ENCODE measurements at regions not wholly inside any gene's neighbourhood (a gene's known extent, or its start where the extent isn't known, plus 50 kb on each side); places are given as distances from the start of the nearest gene placed in this dataset.

DNA sequence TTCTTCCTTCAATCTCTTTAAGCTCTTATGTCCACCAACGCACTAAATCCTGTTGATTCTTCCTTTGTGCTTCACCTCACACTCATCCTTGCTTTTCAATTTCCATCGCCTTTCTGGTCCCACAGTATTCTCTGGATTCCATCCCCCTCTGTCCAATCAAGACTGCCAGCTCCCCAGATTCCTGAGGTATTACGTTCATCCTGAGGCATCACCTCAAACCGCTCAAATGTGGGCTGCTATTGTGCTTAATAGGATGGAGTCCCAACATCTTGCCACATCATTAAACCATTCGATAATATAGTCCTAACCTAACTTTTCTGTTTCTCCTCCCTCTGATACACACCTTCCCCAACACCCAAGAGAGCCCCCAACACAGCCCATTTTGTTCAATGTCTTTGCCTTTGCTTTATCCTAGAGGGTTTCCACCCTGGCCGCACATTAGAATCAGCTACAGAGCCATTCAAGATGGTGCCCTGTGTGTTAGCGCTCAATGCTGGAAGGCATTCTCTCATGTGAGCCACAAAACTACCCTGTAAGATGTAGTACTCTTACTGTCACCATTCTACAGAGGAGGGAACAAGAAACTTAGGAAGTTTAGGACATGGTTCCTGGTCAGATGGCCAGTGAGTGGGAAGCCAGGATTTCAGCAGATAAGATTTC is 79.5 kb upstream of the LEP start:
- CTCF ChIA-PET (ENCODE audit: unreplicated experiment) = no interaction called here
- TF ChIP-seq EZH2phosphoT487 (IDR thresholded peaks at IDR 0.05; ENCODE audit: borderline replicate concordance, low read depth, low read length) (no peak), CTCF (conservative IDR thresholded peaks at IDR 0.05; ENCODE audit: low read length) (no peak)
- H4K20me1 ChIP-seq (ENCODE audit: insufficient read depth, low read length) = no peaks in the 10 kb centered on the region
- H3K9me2 ChIP-seq (ENCODE audit: insufficient read depth, low read length) = no peaks in the 10 kb centered on the region
- intact Hi-C loops (cut with micrococcal nuclease; ENCODE audit: unreplicated experiment) = no loop called here
- DNase-seq (ENCODE audit: low spot score) = no peak
- H3K4me1 ChIP-seq (ENCODE audit: insufficient read depth, low read length, poor library complexity, severe bottlenecking) = no peaks in the 10 kb centered on the region
- no peak overlapping the region for H3K4me3 ChIP-seq (ENCODE audit: low read depth, low read length, poor library complexity, severe bottlenecking)
- POLR2A ChIA-PET = interaction anchor here (0.6 to 0.9 kb wide), 3 partner anchors 11 to 166 kb away, joined by 3 to 4 read pairs (median 3); no protein-coding TSS in a partner anchor
- no peaks in the 10 kb centered on the region for H3K9me3 ChIP-seq (ENCODE audit: low read length)
- H3K36me3 ChIP-seq (ENCODE audit: insufficient read depth, low read length) = no peaks in the 10 kb centered on the region
- no peaks in the 10 kb centered on the region for H3K79me2 ChIP-seq (ENCODE audit: insufficient read depth, low read depth, low read length)
- no TSS peak for BruUV-seq (replicated peaks)
- no peak overlapping the region for H3K4me2 ChIP-seq (ENCODE audit: low read length)
- H3K27ac ChIP-seq (ENCODE audit: low read depth, low read length, poor library complexity, severe bottlenecking) = no peak overlapping the region
- H2AFZ ChIP-seq (ENCODE audit: low read length) = no peak overlapping the region

GRCh38 chr7:128162666-128163065 is 78.4 kb upstream of the LEP start:
- H3K4me3 ChIP-seq (ENCODE audit: low read depth, low read length, poor library complexity, severe bottlenecking) = no peak overlapping the region
- H3K79me2 ChIP-seq (ENCODE audit: insufficient read depth, low read depth, low read length) = no peaks in the 10 kb centered on the region
- H3K4me1 ChIP-seq (ENCODE audit: insufficient read depth, low read length, poor library complexity, severe bottlenecking) = no peaks in the 10 kb centered on the region
- H3K4me2 ChIP-seq (ENCODE audit: low read length) = no peak overlapping the region
- intact Hi-C loops (cut with micrococcal nuclease; ENCODE audit: unreplicated experiment) = no loop called here
- H4K20me1 ChIP-seq (ENCODE audit: insufficient read depth, low read length) = no peaks in the 10 kb centered on the region
- no peaks in the 10 kb centered on the region for H3K36me3 ChIP-seq (ENCODE audit: insufficient read depth, low read length)
- TF ChIP-seq CTCF (conservative IDR thresholded peaks at IDR 0.05; ENCODE audit: low read length) (no peak), EZH2phosphoT487 (IDR thresholded peaks at IDR 0.05; ENCODE audit: borderline replicate concordance, low read depth, low read length) (no peak)
- ChIA-PET POLR2A (no interaction called here), CTCF (ENCODE audit: unreplicated experiment) (interaction anchor here (0.5 kb wide), 1 partner anchor 482 kb away, joined by 3 read pairs; no protein-coding TSS in a partner anchor)
- BruUV-seq (replicated peaks) = no TSS peak
- DNase-seq (ENCODE audit: low spot score) = no peak
- H3K27ac ChIP-seq (ENCODE audit: low read depth, low read length, poor library complexity, severe bottlenecking) = no peak overlapping the region
- no peaks in the 10 kb centered on the region for H3K9me2 ChIP-seq (ENCODE audit: insufficient read depth, low read length)
- no peaks in the 10 kb centered on the region for H3K9me3 ChIP-seq (ENCODE audit: low read length)
- no peak overlapping the region for H2AFZ ChIP-seq (ENCODE audit: low read length)

GRCh38 chr7:128163473-128163872 is 77.6 kb upstream of the LEP start:
- no peaks in the 10 kb centered on the region for H4K20me1 ChIP-seq (ENCODE audit: insufficient read depth, low read length)
- DNase-seq (ENCODE audit: low spot score) = no peak
- no peaks in the 10 kb centered on the region for H3K4me1 ChIP-seq (ENCODE audit: insufficient read depth, low read length, poor library complexity, severe bottlenecking)
- no peaks in the 10 kb centered on the region for H3K36me3 ChIP-seq (ENCODE audit: insufficient read depth, low read length)
- intact Hi-C loops (cut with micrococcal nuclease; ENCODE audit: unreplicated experiment) = no loop called here
- no peak overlapping the region for H2AFZ ChIP-seq (ENCODE audit: low read length)
- TF ChIP-seq CTCF (conservative IDR thresholded peaks at IDR 0.05; ENCODE audit: low read length) (no peak), EZH2phosphoT487 (IDR thresholded peaks at IDR 0.05; ENCODE audit: borderline replicate concordance, low read depth, low read length) (no peak)
- CTCF ChIA-PET (ENCODE audit: unreplicated experiment) = no interaction called here
- BruUV-seq (replicated peaks) = no TSS peak
- POLR2A ChIA-PET = no interaction called here
- no peaks in the 10 kb centered on the region for H3K9me2 ChIP-seq (ENCODE audit: insufficient read depth, low read length)
- no peak overlapping the region for H3K27ac ChIP-seq (ENCODE audit: low read depth, low read length, poor library complexity, severe bottlenecking)
- H3K4me2 ChIP-seq (ENCODE audit: low read length) = no peak overlapping the region
- no peaks in the 10 kb centered on the region for H3K9me3 ChIP-seq (ENCODE audit: low read length)
- H3K79me2 ChIP-seq (ENCODE audit: insufficient read depth, low read depth, low read length) = no peaks in the 10 kb centered on the region
- H3K4me3 ChIP-seq (ENCODE audit: low read depth, low read length, poor library complexity, severe bottlenecking) = no peak overlapping the region
